DND-41 (cell line): ENCODE measurements at regions not wholly inside any gene's neighbourhood (a gene's known extent, or its start where the extent isn't known, plus 50 kb on each side); places are given as distances from the start of the nearest gene placed in this dataset.

ENCODE experiments used
- ATAC-seq: fragments of 200-7000 bp; cut with Tn5 transposase; 3 replicates; pipeline ENCODE4 v1.9.1; 2021; ENCODE audit warnings: low read depth; ENCODE audit not compliant: insufficient read depth
- DNase-seq: peaks from one replicate; pipeline ENCODE4 v3.0.0-alpha.2; 2020
- H2AFZ ChIP-seq: 2 replicates; pipeline ENCODE4 v1.6.0; 2012; ENCODE audit warnings: low read depth, low read length
- H3K27ac ChIP-seq: 2 replicates; pipeline ENCODE4 v1.5.1; 2012; ENCODE audit warnings: low read length, inconsistent platforms
- H3K27me3 ChIP-seq: fragments of 200-600 bp; sonication (generic); 2 replicates; pipeline ENCODE4 v1.6.0; 2012; ENCODE audit warnings: low read length, mild to moderate bottlenecking, inconsistent platforms; ENCODE audit not compliant: insufficient read depth, poor library complexity
- H3K36me3 ChIP-seq: 2 replicates; pipeline ENCODE4 v1.5.1; 2012; ENCODE audit warnings: low read length, inconsistent platforms; ENCODE audit not compliant: insufficient read depth
- H3K4me1 ChIP-seq: 2 replicates; pipeline ENCODE4 v1.5.1; 2012; ENCODE audit warnings: mild to moderate bottlenecking, low read length; ENCODE audit not compliant: insufficient read depth
- H3K4me2 ChIP-seq: 2 replicates; pipeline ENCODE4 v1.6.0; 2012; ENCODE audit warnings: mild to moderate bottlenecking, moderate library complexity, low read length, inconsistent platforms; ENCODE audit not compliant: insufficient read depth
- H3K4me3 ChIP-seq, 2 experiments: fragments of 200-600 bp in 1 of 2; shearing (Covaris generic) in 1 of 2; 2 replicates each; pipeline ENCODE4 v1.5.1; 2012 to 2016; ENCODE audit warnings: inconsistent platforms in 2 of 2, low read length in 2 of 2, mild to moderate bottlenecking in 2 of 2, low read depth in 1 of 2, moderate library complexity in 1 of 2
- H3K79me2 ChIP-seq: 2 replicates; pipeline ENCODE4 v1.6.0; 2012; ENCODE audit warnings: low read length, inconsistent platforms; ENCODE audit not compliant: insufficient read depth
- H3K9ac ChIP-seq: 2 replicates; pipeline ENCODE4 v1.6.0; 2012; ENCODE audit warnings: low read depth, mild to moderate bottlenecking, inconsistent platforms, low read length, moderate library complexity
- H3K9me3 ChIP-seq: 2 replicates; pipeline ENCODE4 v1.5.1; 2012; ENCODE audit warnings: low read length, moderate library complexity, mild to moderate bottlenecking, inconsistent platforms; ENCODE audit not compliant: insufficient read depth, severe bottlenecking
- H4K20me1 ChIP-seq: 2 replicates; pipeline ENCODE4 v1.6.0; 2012; ENCODE audit warnings: low read length; ENCODE audit not compliant: insufficient read depth
- CTCF ChIP-seq: IDR thresholded peaks from 2 replicates; pipeline ENCODE4 v1.5.1; 2012; ENCODE audit warnings: borderline replicate concordance, low read length, moderate library complexity, mild to moderate bottlenecking; ENCODE audit not compliant: poor library complexity, severe bottlenecking; ENCODE audit errors: extremely low read depth
- EZH2 ChIP-seq: IDR thresholded peaks from 3 replicates; pipeline ENCODE4 v1.6.1; 2012; ENCODE audit warnings: borderline replicate concordance, low read depth, mild to moderate bottlenecking, moderate library complexity, low read length, inconsistent platforms; ENCODE audit not compliant: severe bottlenecking

DNA sequence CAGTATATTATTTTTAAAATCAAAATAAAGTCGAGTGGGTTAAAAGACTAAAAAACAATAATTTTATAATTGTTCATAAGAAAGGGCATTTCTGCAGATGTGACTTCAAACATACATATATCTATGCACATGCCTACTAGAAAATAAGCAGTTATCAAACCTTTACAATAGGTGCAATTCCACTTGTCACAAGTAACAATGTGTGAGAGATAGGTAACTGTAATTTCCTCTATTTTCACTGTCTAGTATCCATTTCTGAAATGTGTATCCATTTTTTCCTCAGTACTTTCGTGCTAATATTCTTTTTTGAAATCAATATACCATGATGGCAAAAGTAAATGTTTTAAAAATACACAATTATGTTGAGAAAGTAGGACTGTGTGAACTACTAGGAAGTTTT lies 96.9 kb upstream of the GNAI1 start:
- Histone ChIP-seq H2AFZ (no peak overlapping the region), H3K36me3 (no peaks in the 10 kb centered on the region), H4K20me1 (no peaks in the 10 kb centered on the region), H3K4me1 (no peaks in the 10 kb centered on the region), H3K9me3 (no peaks in the 10 kb centered on the region), H3K27me3 (no peaks in the 10 kb centered on the region), H3K79me2 (no peaks in the 10 kb centered on the region), H3K4me2 (no peak overlapping the region), H3K9ac (no peak overlapping the region), H3K4me3 (no peak overlapping the region), H3K27ac (no peak overlapping the region)
- DNase-seq (no peak), ATAC-seq (no peak)
- TF ChIP-seq EZH2 (no peak), CTCF (no peak)

GRCh38 chr7:80036107-80036506 lies 98.5 kb upstream of the GNAI1 start:
- DNase-seq (no peak), ATAC-seq (no peak)
- no peaks in the 10 kb centered on the region for H3K4me1 ChIP-seq
- H3K36me3 ChIP-seq = no peaks in the 10 kb centered on the region
- H3K9ac ChIP-seq = no peak overlapping the region
- TF ChIP-seq EZH2 (no peak), CTCF (no peak)
- H2AFZ ChIP-seq = no peak overlapping the region
- no peaks in the 10 kb centered on the region for H3K9me3 ChIP-seq
- H3K79me2 ChIP-seq = no peaks in the 10 kb centered on the region
- H3K4me2 ChIP-seq = no peak overlapping the region
- H4K20me1 ChIP-seq = no peaks in the 10 kb centered on the region
- H3K27me3 ChIP-seq = no peaks in the 10 kb centered on the region
- H3K27ac ChIP-seq = no peak overlapping the region
- no peak overlapping the region for H3K4me3 ChIP-seq

DNA sequence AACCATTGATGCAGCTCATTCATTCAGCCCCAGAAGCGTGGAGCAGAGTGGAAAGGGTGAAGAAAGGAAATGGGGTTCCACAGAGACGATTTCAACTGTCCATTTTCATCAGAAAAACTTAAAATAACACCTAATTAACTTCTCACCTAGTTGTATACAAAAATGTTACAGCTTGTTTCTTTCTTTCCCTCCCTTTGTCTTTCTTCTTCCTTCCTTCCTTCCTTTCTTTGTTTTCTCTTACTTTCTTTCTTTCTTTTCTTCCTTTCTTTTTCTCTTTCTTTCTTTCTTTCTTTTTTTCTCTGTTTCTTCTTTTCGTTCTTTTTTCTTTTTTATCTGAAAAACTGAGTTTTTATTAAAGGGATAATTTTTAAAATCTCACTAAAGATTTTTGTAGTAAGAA lies 105.9 kb upstream of the GNAI1 start:
- no peak for ATAC-seq

More for the DNA sequence above, 105.9 kb upstream of the GNAI1 start:
- Histone ChIP-seq H3K4me2 (no peak overlapping the region), H3K9me3 (no peaks in the 10 kb centered on the region), H3K27ac (no peak overlapping the region), H4K20me1 (no peaks in the 10 kb centered on the region), H3K9ac (no peak overlapping the region), H3K27me3 (no peaks in the 10 kb centered on the region), H3K4me1 (no peaks in the 10 kb centered on the region), H3K79me2 (no peaks in the 10 kb centered on the region), H2AFZ (no peak overlapping the region), H3K36me3 (no peaks in the 10 kb centered on the region), H3K4me3 (no peak overlapping the region)
- no peak for DNase-seq
- no peak for TF ChIP-seq CTCF
- TF ChIP-seq EZH2 = no peak
